ENCODE measurements at regions not wholly inside any gene's neighbourhood (a gene's known extent, or its start where the extent isn't known, plus 50 kb on each side); places are given as distances from the start of the nearest gene placed in this dataset.
"Not testable (repeated sequence)": the region's sequence is repeated elsewhere in the genome, so short reads cannot be mapped to it uniquely, and the experiment has no call there.

GRCh38 chr9:65395789-65396188 lies 110.8 kb upstream of the FOXD4L5 start:
- DNase-seq (ENCODE audit: low spot score), result not testable (repeated sequence)

GRCh38 chr9:65395121-65395520 lies 110.1 kb upstream of the FOXD4L5 start:
- DNase-seq (ENCODE audit: low spot score), result not testable (repeated sequence)

GRCh38 chr9:65393111-65393810 lies 108.3 kb upstream of the FOXD4L5 start:
- not testable (repeated sequence) for DNase-seq (ENCODE audit: low spot score)

- DNase-seq (ENCODE audit: low spot score), result not testable (repeated sequence)
These were observed 107.6 kb upstream of the FOXD4L5 start for GRCh38 chr9:65392611-65393010.

GRCh38 chr9:65389710-65390109 lies 104.7 kb upstream of the FOXD4L5 start:
- DNase-seq (ENCODE audit: low spot score), result not testable (repeated sequence)

GRCh38 chr9:65389216-65389615 lies 104.2 kb upstream of the FOXD4L5 start:
- DNase-seq (ENCODE audit: low spot score), result not testable (repeated sequence)

GRCh38 chr9:65386699-65387098 lies 101.7 kb upstream of the FOXD4L5 start:
- peak; percentile 89 for DNase-seq (ENCODE audit: low spot score)

GRCh38 chr9:65386191-65386590 lies 101.2 kb upstream of the FOXD4L5 start:
- not testable (repeated sequence) for DNase-seq (ENCODE audit: low spot score)

GRCh38 chr9:65385655-65386024 lies 100.6 kb upstream of the FOXD4L5 start:
- DNase-seq (ENCODE audit: low spot score), result not testable (repeated sequence)

- not testable (repeated sequence) for DNase-seq (ENCODE audit: low spot score)
These were observed 100.0 kb upstream of the FOXD4L5 start for GRCh38 chr9:65384759-65385654.

GRCh38 chr9:65384066-65384465 lies 99.1 kb upstream of the FOXD4L5 start:
- not testable (repeated sequence) for DNase-seq (ENCODE audit: low spot score)

GRCh38 chr9:65383646-65384045 lies 98.6 kb upstream of the FOXD4L5 start:
- not testable (repeated sequence) for DNase-seq (ENCODE audit: low spot score)

GRCh38 chr9:65382701-65383318 lies 97.8 kb upstream of the FOXD4L5 start:
- not testable (repeated sequence) for DNase-seq (ENCODE audit: low spot score)
